ENCODE measurements at regions not wholly inside any gene's neighbourhood (a gene's known extent, or its start where the extent isn't known, plus 50 kb on each side); places are given as distances from the start of the nearest gene placed in this dataset.

GRCh38 chr1:88609051-88609450 lies 75.0 kb upstream of the PKN2 start:
- H3K4me3 ChIP-seq (replicated peaks; ENCODE audit: insufficient read depth, low read length): no peak overlapping the region
- H3K27ac ChIP-seq (replicated peaks): no peak overlapping the region
- peaks cover 5% of the 10 kb centered on the region for H3K27me3 ChIP-seq (ENCODE audit: insufficient read depth, poor library complexity, severe bottlenecking)
- DNase-seq (ENCODE audit: low read depth in 1 of 2, low spot score in 1 of 2): no peak
- TF ChIP-seq SPI1 (IDR thresholded peaks at IDR 0.05; ENCODE audit: borderline replicate concordance, low read depth): no peak
- peak; percentile 81 for TF ChIP-seq REST (IDR thresholded peaks at IDR 0.05; ENCODE audit: insufficient replicate concordance, low read depth)

DNA sequence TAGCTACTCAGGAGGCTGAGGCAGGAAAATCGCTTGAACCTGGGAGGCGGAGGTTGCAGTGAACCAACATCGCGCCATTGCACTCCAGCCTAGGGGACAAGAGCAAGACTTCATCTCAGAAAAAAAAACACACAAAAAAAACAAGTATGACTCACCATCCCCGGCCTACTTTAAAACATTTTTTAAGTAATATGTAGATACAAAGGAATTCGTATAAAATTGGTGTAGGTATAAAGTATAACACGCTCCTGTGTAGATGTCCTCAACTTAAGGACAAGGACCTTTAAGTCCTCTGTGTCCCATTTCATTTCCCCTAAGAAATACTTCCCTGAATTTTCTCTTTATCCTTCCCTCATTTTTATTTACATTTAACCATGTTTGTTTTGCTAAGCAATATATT lies 73.4 kb upstream of the PKN2 start:
- no peak for DNase-seq (ENCODE audit: low read depth in 1 of 2, low spot score in 1 of 2)
- peaks cover 3% of the 10 kb centered on the region for H3K27me3 ChIP-seq (ENCODE audit: insufficient read depth, poor library complexity, severe bottlenecking)
- H3K27ac ChIP-seq (replicated peaks): no peak overlapping the region
- TF ChIP-seq SPI1 (IDR thresholded peaks at IDR 0.05; ENCODE audit: borderline replicate concordance, low read depth) (no peak), POLR2AphosphoS5 (IDR thresholded peaks at IDR 0.05; ENCODE audit: low read depth) (no peak), GABPA (IDR thresholded peaks at IDR 0.05; ENCODE audit: low read depth) (no peak)
- TF ChIP-seq, protein P1, sequence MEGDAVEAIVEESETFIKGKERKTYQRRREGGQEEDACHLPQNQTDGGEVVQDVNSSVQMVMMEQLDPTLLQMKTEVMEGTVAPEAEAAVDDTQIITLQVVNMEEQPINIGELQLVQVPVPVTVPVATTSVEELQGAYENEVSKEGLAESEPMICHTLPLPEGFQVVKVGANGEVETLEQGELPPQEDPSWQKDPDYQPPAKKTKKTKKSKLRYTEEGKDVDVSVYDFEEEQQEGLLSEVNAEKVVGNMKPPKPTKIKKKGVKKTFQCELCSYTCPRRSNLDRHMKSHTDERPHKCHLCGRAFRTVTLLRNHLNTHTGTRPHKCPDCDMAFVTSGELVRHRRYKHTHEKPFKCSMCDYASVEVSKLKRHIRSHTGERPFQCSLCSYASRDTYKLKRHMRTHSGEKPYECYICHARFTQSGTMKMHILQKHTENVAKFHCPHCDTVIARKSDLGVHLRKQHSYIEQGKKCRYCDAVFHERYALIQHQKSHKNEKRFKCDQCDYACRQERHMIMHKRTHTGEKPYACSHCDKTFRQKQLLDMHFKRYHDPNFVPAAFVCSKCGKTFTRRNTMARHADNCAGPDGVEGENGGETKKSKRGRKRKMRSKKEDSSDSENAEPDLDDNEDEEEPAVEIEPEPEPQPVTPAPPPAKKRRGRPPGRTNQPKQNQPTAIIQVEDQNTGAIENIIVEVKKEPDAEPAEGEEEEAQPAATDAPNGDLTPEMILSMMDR (IDR thresholded peaks at IDR 0.05; ENCODE audit: insufficient read depth, low read length): no peak
- H3K4me3 ChIP-seq (replicated peaks; ENCODE audit: insufficient read depth, low read length): no peak overlapping the region

GRCh38 chr1:88612292-88612691 lies 71.8 kb upstream of the PKN2 start:
- Histone ChIP-seq H3K27ac (replicated peaks) (no peak overlapping the region), H3K4me3 (replicated peaks; ENCODE audit: insufficient read depth, low read length) (no peak overlapping the region), H3K27me3 (ENCODE audit: insufficient read depth, poor library complexity, severe bottlenecking) (no peaks in the 10 kb centered on the region)
- DNase-seq (ENCODE audit: low read depth in 1 of 2, low spot score in 1 of 2): no peak
- TF ChIP-seq, protein P1 (IDR thresholded peaks at IDR 0.05; ENCODE audit: insufficient read depth, low read length): no peak
- TF ChIP-seq POLR2AphosphoS5 (IDR thresholded peaks at IDR 0.05; ENCODE audit: low read depth) (no peak), GABPA (IDR thresholded peaks at IDR 0.05; ENCODE audit: low read depth) (no peak), SPI1 (IDR thresholded peaks at IDR 0.05; ENCODE audit: borderline replicate concordance, low read depth) (no peak), REST (IDR thresholded peaks at IDR 0.05; ENCODE audit: insufficient replicate concordance, low read depth) (no peak)

- no peak for DNase-seq (ENCODE audit: low read depth in 1 of 2, low spot score in 1 of 2)
- H3K27ac ChIP-seq (replicated peaks): no peak overlapping the region
- TF ChIP-seq REST (IDR thresholded peaks at IDR 0.05; ENCODE audit: insufficient replicate concordance, low read depth) (no peak), GABPA (IDR thresholded peaks at IDR 0.05; ENCODE audit: low read depth) (no peak), SPI1 (IDR thresholded peaks at IDR 0.05; ENCODE audit: borderline replicate concordance, low read depth) (no peak), POLR2AphosphoS5 (IDR thresholded peaks at IDR 0.05; ENCODE audit: low read depth) (no peak)
- TF ChIP-seq, protein P1 (IDR thresholded peaks at IDR 0.05; ENCODE audit: insufficient read depth, low read length): no peak
- H3K27me3 ChIP-seq (ENCODE audit: insufficient read depth, poor library complexity, severe bottlenecking): no peaks in the 10 kb centered on the region
- H3K4me3 ChIP-seq (replicated peaks; ENCODE audit: insufficient read depth, low read length): no peak overlapping the region
Observed at GRCh38 chr1:88612773-88613172, 71.3 kb upstream of the PKN2 start.

Measured in HL-60 (cell line).